CD14-positive monocyte (primary cell): ENCODE measurements at regions not wholly inside any gene's neighbourhood (a gene's known extent, or its start where the extent isn't known, plus 50 kb on each side); places are given as distances from the start of the nearest gene placed in this dataset.

Experiments used
- DNase-seq, 3 donors: peaks; one replicate each; pipeline ENCODE4 v3.0.0-alpha.2; 2011 to 2022
- H2AFZ ChIP-seq: 2 replicates; pipeline ENCODE4 v1.6.0; 2012; ENCODE audit warnings: mild to moderate bottlenecking, low read depth, low read length, inconsistent platforms; ENCODE audit not compliant: insufficient read depth, poor library complexity, severe bottlenecking
- H3K27ac ChIP-seq, 2 donors: 1 replicate in 1 of 2; 2 replicates in 1 of 2; pipeline ENCODE4 v1.5.1; 2012 to 2013; ENCODE audit warnings: low read length in 2 of 2, control low read depth in 1 of 2, inconsistent platforms in 1 of 2, low read depth in 1 of 2, mild to moderate bottlenecking in 1 of 2
- H3K27me3 ChIP-seq, 2 donors: one replicate each; pipeline versions ENCODE4 v1.6.0 to v1.6.1; 2011 to 2013; ENCODE audit warnings: low read length in 2 of 2; ENCODE audit not compliant: control insufficient read depth in 2 of 2, insufficient read depth in 2 of 2
- H3K36me3 ChIP-seq, 2 donors: replicated peaks in 1 of 2; 1 replicate in 1 of 2; 2 replicates in 1 of 2; pipeline versions ENCODE4 v1.5.1 to v1.6.1; 2012 to 2013; ENCODE audit warnings: low read length in 2 of 2, control low read depth in 1 of 2, inconsistent platforms in 1 of 2, mild to moderate bottlenecking in 1 of 2; ENCODE audit not compliant: insufficient read depth in 2 of 2, control insufficient read depth in 1 of 2
- H3K4me1 ChIP-seq, 2 donors: 1 replicate in 1 of 2; 2 replicates in 1 of 2; pipeline versions ENCODE4 v1.5.1 to v1.6.1; 2012 to 2013; ENCODE audit warnings: low read length in 2 of 2, control low read depth in 1 of 2, inconsistent platforms in 1 of 2, mild to moderate bottlenecking in 1 of 2, moderate library complexity in 1 of 2; ENCODE audit not compliant: insufficient read depth in 2 of 2, control insufficient read depth in 1 of 2
- H3K4me2 ChIP-seq: replicated peaks from 2 replicates; pipeline ENCODE3; 2012; ENCODE audit warnings: low read length, moderate library complexity, mild to moderate bottlenecking; ENCODE audit not compliant: poor library complexity, severe bottlenecking; ENCODE audit errors: extremely low read depth
- H3K4me3 ChIP-seq, 3 experiments: fragments of 200-600 bp in 1 of 3; sonication (generic) in 1 of 3; replicated peaks in 1 of 3; 1 replicate in 2 of 3; 2 replicates in 1 of 3; pipeline ENCODE4 v1.5.1; 2011 to 2013; ENCODE audit warnings: low read length in 3 of 3, mild to moderate bottlenecking in 3 of 3, control low read depth in 2 of 3, low read depth in 2 of 3, inconsistent platforms in 1 of 3, moderate library complexity in 1 of 3
- H3K79me2 ChIP-seq: 2 replicates; pipeline ENCODE4 v1.6.0; 2012; ENCODE audit warnings: mild to moderate bottlenecking, control low read depth, inconsistent platforms, low read length, moderate library complexity; ENCODE audit not compliant: insufficient read depth
- H3K9ac ChIP-seq: 2 replicates; pipeline ENCODE4 v1.6.0; 2017; ENCODE audit warnings: low read length, mild to moderate bottlenecking; ENCODE audit not compliant: insufficient read depth, poor library complexity, severe bottlenecking
- H3K9me3 ChIP-seq, 2 donors: replicated peaks in 1 of 2; 1 replicate in 1 of 2; 2 replicates in 1 of 2; pipeline versions ENCODE4 v1.5.1 to v1.6.1; 2012 to 2013; ENCODE audit warnings: low read length in 2 of 2, control low read depth in 1 of 2; ENCODE audit not compliant: control insufficient read depth in 1 of 2, insufficient read depth in 1 of 2
- H4K20me1 ChIP-seq: 2 replicates; pipeline ENCODE4 v1.6.0; 2012; ENCODE audit warnings: mild to moderate bottlenecking, low read length, control low read depth, moderate library complexity; ENCODE audit not compliant: insufficient read depth
- H3K27ac Mint-ChIP-seq, 7 donors: one replicate each; pipeline ENCODE4 v1.8.0; 2020; ENCODE audit warnings: mild to moderate bottlenecking in 7 of 7, mixed read lengths in 7 of 7, moderate library complexity in 6 of 7, inconsistent platforms in 2 of 7
- H3K27me3 Mint-ChIP-seq, 3 donors: one replicate each; pipeline ENCODE4 v1.8.0; 2021 to 2022; ENCODE audit warnings: low read depth in 3 of 3, mild to moderate bottlenecking in 3 of 3, mixed read lengths in 3 of 3, moderate library complexity in 3 of 3, inconsistent platforms in 1 of 3
- H3K36me3 Mint-ChIP-seq, 2 donors: one replicate each; pipeline ENCODE4 v1.8.0; 2020; ENCODE audit warnings: mixed read lengths in 2 of 2, inconsistent platforms in 1 of 2, mild to moderate bottlenecking in 1 of 2
- H3K4me1 Mint-ChIP-seq: one replicate; pipeline ENCODE4 v1.8.0; 2020; ENCODE audit warnings: mild to moderate bottlenecking, mixed read lengths
- H3K4me3 Mint-ChIP-seq, 2 donors: one replicate each; pipeline ENCODE4 v1.8.0; 2020; ENCODE audit warnings: mild to moderate bottlenecking in 2 of 2, mixed read lengths in 2 of 2, moderate library complexity in 1 of 2
- H3K9me3 Mint-ChIP-seq, 7 donors: one replicate each; pipeline ENCODE4 v1.8.0; 2020 to 2022; ENCODE audit warnings: mixed read lengths in 7 of 7, mild to moderate bottlenecking in 6 of 7, moderate library complexity in 6 of 7, inconsistent platforms in 2 of 7
- CTCF ChIP-seq: fragments of 200-600 bp; IDR thresholded peaks from one replicate; pipeline ENCODE4 v1.8.0; 2022; ENCODE audit warnings: antibody characterized with exemption, mild to moderate bottlenecking
- WGBS: methylation state at CpG from one replicate; pipeline ENCODE4 v1.1.5; 2013; ENCODE audit warnings: missing lambda C conversion rate; ENCODE audit not compliant: insufficient coverage; 5-methylcytosine and 5-hydroxymethylcytosine counted together
- intact Hi-C, 2 donors: fragments of 100-400 bp; cut with micrococcal nuclease; formaldehyde crosslinking; loops; one replicate each; pipeline versions ENCODE4 v1.15.0 to v1.15.1; 2023

GRCh38 chr5:40171971-40172370 is 507.7 kb upstream of the PTGER4 start:
- no peak overlapping the region for H2AFZ ChIP-seq
- Mint-ChIP-seq H3K9me3 (peaks cover 10 to 28% (median 15%) of the 10 kb centered on the region in 7 donors), H3K27ac (no peak overlapping the region), H3K4me3 (no peak overlapping the region), H3K4me1 (no peaks in the 10 kb centered on the region), H3K27me3 (peaks cover 0 to 3% (median 0%) of the 10 kb centered on the region in 3 donors), H3K36me3 (no peaks in the 10 kb centered on the region)
- peaks cover 0 to 4% of the 10 kb centered on the region in 2 donors for H3K9me3 ChIP-seq
- H3K4me3 ChIP-seq = no peak overlapping the region
- no CpG with 5 or more reads among the region's 2 CpGs for WGBS
- H4K20me1 ChIP-seq = no peaks in the 10 kb centered on the region
- no peak overlapping the region for H3K27ac ChIP-seq
- DNase-seq = no peak
- H3K4me1 ChIP-seq = no peaks in the 10 kb centered on the region
- intact Hi-C loops = no loop called here
- no peak overlapping the region for H3K4me2 ChIP-seq
- no peak overlapping the region for H3K9ac ChIP-seq
- H3K79me2 ChIP-seq = no peaks in the 10 kb centered on the region
- H3K27me3 ChIP-seq = no peaks in the 10 kb centered on the region
- H3K36me3 ChIP-seq = no peaks in the 10 kb centered on the region
- no peak for TF ChIP-seq CTCF

- Histone ChIP-seq H3K27me3 (no peaks in the 10 kb centered on the region), H2AFZ (no peak overlapping the region), H3K27ac (no peak overlapping the region), H3K4me1 (no peaks in the 10 kb centered on the region), H4K20me1 (no peaks in the 10 kb centered on the region), H3K79me2 (no peaks in the 10 kb centered on the region), H3K9me3 (no peaks in the 10 kb centered on the region), H3K4me2 (no peak overlapping the region), H3K9ac (no peak overlapping the region), H3K36me3 (no peaks in the 10 kb centered on the region), H3K4me3 (no peak overlapping the region)
- no peak for DNase-seq
- Mint-ChIP-seq H3K9me3 (peaks cover 4 to 10% (median 7%) of the 10 kb centered on the region in 7 donors), H3K27me3 (peaks cover 0 to 3% (median 0%) of the 10 kb centered on the region in 3 donors), H3K27ac (no peak overlapping the region), H3K36me3 (no peaks in the 10 kb centered on the region), H3K4me1 (no peaks in the 10 kb centered on the region), H3K4me3 (no peak overlapping the region)
- 100% methylated on average over 3 of the region's 3 CpGs for WGBS
- no peak for TF ChIP-seq CTCF
- intact Hi-C loops = no loop called here
Observed at GRCh38 chr5:40167283-40167682, 512.4 kb upstream of the PTGER4 start.
